Adipocyte (in vitro differentiated cells): ENCODE measurements at regions not wholly inside any gene's neighbourhood (a gene's known extent, or its start where the extent isn't known, plus 50 kb on each side); places are given as distances from the start of the nearest gene placed in this dataset.
"Not testable (repeated sequence)": the region's sequence is repeated elsewhere in the genome, so short reads cannot be mapped to it uniquely, and the experiment has no call there.

Experiments used
- DNase-seq: peaks from one replicate; pipeline ENCODE4 v3.0.0-alpha.2; 2015; ENCODE audit warnings: low read depth
- H3K27me3 ChIP-seq: replicated peaks from 2 replicates; pipeline ENCODE4 v1.7.0; 2013; ENCODE audit warnings: mild to moderate bottlenecking, low read length, moderate library complexity; ENCODE audit not compliant: control insufficient read depth, insufficient read depth
- H3K36me3 ChIP-seq: 2 replicates; pipeline ENCODE4 v1.7.0; 2013; ENCODE audit warnings: low read length, mild to moderate bottlenecking, moderate library complexity; ENCODE audit not compliant: control insufficient read depth, insufficient read depth, severe bottlenecking
- H3K4me1 ChIP-seq: 2 replicates; pipeline ENCODE4 v1.7.0; 2013; ENCODE audit warnings: mild to moderate bottlenecking, low read length, moderate library complexity; ENCODE audit not compliant: control insufficient read depth, insufficient read depth
- H3K4me3 ChIP-seq: 2 replicates; pipeline ENCODE4 v1.7.0; 2013; ENCODE audit warnings: mild to moderate bottlenecking, low read length, moderate library complexity
- H3K9ac ChIP-seq: 2 replicates; pipeline ENCODE4 v1.7.0; 2013; ENCODE audit warnings: mild to moderate bottlenecking, low read length, moderate library complexity
- H3K9me3 ChIP-seq: 2 replicates; pipeline ENCODE4 v1.7.0; 2013; ENCODE audit warnings: mild to moderate bottlenecking, low read length, moderate library complexity; ENCODE audit not compliant: control insufficient read depth

DNA sequence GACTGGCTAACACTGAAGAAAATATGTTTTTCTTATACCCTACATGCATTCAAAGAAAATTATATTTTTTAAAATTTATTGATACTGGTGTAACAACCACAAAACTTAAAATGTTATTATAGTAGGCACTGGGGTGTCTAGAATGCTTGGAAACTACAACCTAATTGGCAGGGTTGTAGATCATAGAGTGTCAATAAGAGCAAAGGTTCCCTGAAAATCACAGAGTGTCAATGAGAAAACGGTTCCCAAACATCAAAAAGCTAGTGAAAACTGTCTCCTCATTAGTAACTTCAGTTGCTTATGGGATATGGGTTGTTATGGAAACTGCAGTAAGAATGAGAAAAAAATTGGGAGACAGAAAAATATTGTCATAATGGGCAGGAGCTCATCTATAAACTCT is 214.4 kb upstream of the CCNG1 start:
- DNase-seq = no peak
- Histone ChIP-seq H3K36me3 (no peaks in the 10 kb centered on the region), H3K9ac (no peak overlapping the region)

GRCh38 chr5:163244445-163244987 is 192.9 kb upstream of the CCNG1 start:
- H3K36me3 ChIP-seq = no peaks in the 10 kb centered on the region
- H3K9me3 ChIP-seq = no peaks in the 10 kb centered on the region
- H3K4me1 ChIP-seq = no peaks in the 10 kb centered on the region
- no peak overlapping the region for H3K9ac ChIP-seq
- no peak for DNase-seq
- H3K27me3 ChIP-seq = no peaks in the 10 kb centered on the region
- no peak overlapping the region for H3K4me3 ChIP-seq

More for the DNA sequence above, 214.4 kb upstream of the CCNG1 start:
- no peak overlapping the region for H3K4me3 ChIP-seq
- H3K27me3 ChIP-seq = no peaks in the 10 kb centered on the region
- H3K4me1 ChIP-seq = no peaks in the 10 kb centered on the region
- H3K9me3 ChIP-seq = no peaks in the 10 kb centered on the region

DNA sequence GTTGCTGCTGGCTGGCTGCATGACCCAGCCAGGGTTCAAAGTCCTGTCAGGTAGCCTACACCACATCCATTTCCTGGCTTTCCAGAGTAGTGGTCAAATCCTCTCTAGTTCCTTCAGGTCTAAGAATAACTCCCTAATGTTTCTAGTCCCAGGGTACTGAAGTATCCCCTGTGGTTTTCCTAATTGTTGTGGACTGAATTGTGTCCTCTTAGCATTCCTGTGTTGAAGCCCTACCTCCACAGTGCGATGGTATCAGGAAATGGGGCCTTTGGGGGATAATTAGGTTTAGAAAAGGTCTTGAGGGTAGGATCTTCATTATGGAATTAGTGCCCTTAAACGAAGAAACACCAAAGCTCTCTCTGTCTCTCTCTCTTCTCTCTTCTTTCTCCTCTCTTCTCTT is 191.8 kb upstream of the CCNG1 start:
- no peak overlapping the region for H3K4me3 ChIP-seq
- H3K4me1 ChIP-seq = no peaks in the 10 kb centered on the region
- no peak for DNase-seq
- no peaks in the 10 kb centered on the region for H3K36me3 ChIP-seq
- no peaks in the 10 kb centered on the region for H3K9me3 ChIP-seq
- H3K27me3 ChIP-seq = no peaks in the 10 kb centered on the region
- no peak overlapping the region for H3K9ac ChIP-seq

DNA sequence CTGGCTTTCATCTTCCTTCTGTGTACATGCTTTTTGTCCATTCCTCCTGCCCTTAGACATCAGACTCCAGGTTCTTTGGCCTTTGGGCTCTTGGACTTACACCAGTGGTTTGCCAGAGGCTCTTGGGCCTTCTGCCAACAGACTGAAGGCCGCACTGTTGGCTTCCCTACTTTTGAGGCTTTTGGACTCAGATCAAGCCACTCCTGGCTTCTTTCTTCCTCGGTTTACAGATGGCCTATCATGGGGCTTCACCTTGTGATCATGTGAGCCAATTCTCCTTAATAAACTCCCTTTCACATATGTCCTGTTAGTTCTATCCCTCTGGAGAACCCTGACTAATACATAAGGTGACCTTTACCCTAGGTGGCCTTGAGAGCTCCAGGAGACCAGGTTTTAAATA is 189.1 kb upstream of the CCNG1 start:
- H3K4me1 ChIP-seq = no peaks in the 10 kb centered on the region
- H3K36me3 ChIP-seq = no peaks in the 10 kb centered on the region
- H3K4me3 ChIP-seq = no peak overlapping the region
- H3K9me3 ChIP-seq = no peaks in the 10 kb centered on the region
- H3K9ac ChIP-seq = no peak overlapping the region
- H3K27me3 ChIP-seq = no peaks in the 10 kb centered on the region
- no peak for DNase-seq

DNA sequence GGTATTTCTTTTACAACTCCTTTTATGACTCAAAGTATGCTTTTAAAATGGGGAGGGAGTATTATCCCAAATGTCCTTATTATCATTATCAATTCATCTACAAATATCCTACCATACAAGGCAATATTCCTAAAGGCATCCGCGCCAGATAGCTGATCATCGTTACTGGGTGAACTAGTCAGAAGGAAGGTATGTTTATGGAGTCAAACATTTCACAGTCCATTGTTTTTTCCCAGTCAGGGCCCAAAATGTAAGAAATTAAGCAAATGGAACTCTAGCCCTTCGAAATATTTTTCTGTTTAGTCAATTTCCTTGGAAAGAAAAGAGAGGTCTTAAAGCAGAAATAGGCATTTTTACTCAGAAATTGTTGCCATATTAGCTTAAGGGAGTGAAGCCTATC is 188.5 kb upstream of the CCNG1 start:
- Histone ChIP-seq H3K27me3 (no peaks in the 10 kb centered on the region), H3K4me1 (no peaks in the 10 kb centered on the region), H3K9ac (no peak overlapping the region), H3K36me3 (no peaks in the 10 kb centered on the region), H3K4me3 (no peak overlapping the region), H3K9me3 (no peaks in the 10 kb centered on the region)
- no peak for DNase-seq

- H3K9ac ChIP-seq = no peak overlapping the region
- H3K36me3 ChIP-seq = no peaks in the 10 kb centered on the region
- no peaks in the 10 kb centered on the region for H3K27me3 ChIP-seq
- no peaks in the 10 kb centered on the region for H3K4me1 ChIP-seq
- H3K4me3 ChIP-seq = no peak overlapping the region
- H3K9me3 ChIP-seq = no peaks in the 10 kb centered on the region
- no peak for DNase-seq
Observed at GRCh38 chr5:163252950-163253349, 184.4 kb upstream of the CCNG1 start.

GRCh38 chr5:163259495-163259894 is 177.9 kb upstream of the CCNG1 start:
- no peaks in the 10 kb centered on the region for H3K36me3 ChIP-seq
- H3K9me3 ChIP-seq = peaks cover 4% of the 10 kb centered on the region
- H3K27me3 ChIP-seq = no peaks in the 10 kb centered on the region
- no peak overlapping the region for H3K9ac ChIP-seq
- no peaks in the 10 kb centered on the region for H3K4me1 ChIP-seq
- DNase-seq = no peak
- H3K4me3 ChIP-seq = no peak overlapping the region

GRCh38 chr5:163260471-163260870 is 176.9 kb upstream of the CCNG1 start:
- DNase-seq = no peak
- no peak overlapping the region for H3K4me3 ChIP-seq

GRCh38 chr5:163260961-163261360 is 176.4 kb upstream of the CCNG1 start:
- Histone ChIP-seq H3K27me3 (no peaks in the 10 kb centered on the region), H3K9me3 (peaks cover 4% of the 10 kb centered on the region)
- DNase-seq = no peak

More at GRCh38 chr5:163260471-163260870, 176.9 kb upstream of the CCNG1 start:
- Histone ChIP-seq H3K36me3 (no peaks in the 10 kb centered on the region), H3K4me1 (no peaks in the 10 kb centered on the region), H3K9me3 (peaks cover 4% of the 10 kb centered on the region), H3K9ac (no peak overlapping the region), H3K27me3 (no peaks in the 10 kb centered on the region)

GRCh38 chr5:163261647-163262269 is 175.6 kb upstream of the CCNG1 start:
- Histone ChIP-seq H3K9me3 (peaks cover 4% of the 10 kb centered on the region), H3K36me3 (no peaks in the 10 kb centered on the region), H3K9ac (no peak overlapping the region), H3K27me3 (no peaks in the 10 kb centered on the region), H3K4me3 (no peak overlapping the region), H3K4me1 (no peaks in the 10 kb centered on the region)
- no peak for DNase-seq

More at GRCh38 chr5:163260961-163261360, 176.4 kb upstream of the CCNG1 start:
- H3K4me1 ChIP-seq = no peaks in the 10 kb centered on the region
- H3K36me3 ChIP-seq = no peaks in the 10 kb centered on the region
- no peak overlapping the region for H3K4me3 ChIP-seq
- no peak overlapping the region for H3K9ac ChIP-seq

- H3K4me1 ChIP-seq, H3K4me3 ChIP-seq, H3K36me3 ChIP-seq, DNase-seq, H3K9me3 ChIP-seq, H3K9ac ChIP-seq, H3K27me3 ChIP-seq: not testable (repeated sequence)
Observed at GRCh38 chr5:163266249-163266648, 171.1 kb upstream of the CCNG1 start.

- H3K4me3 ChIP-seq = no peak overlapping the region
- no peaks in the 10 kb centered on the region for H3K9me3 ChIP-seq
- no peaks in the 10 kb centered on the region for H3K27me3 ChIP-seq
- no peaks in the 10 kb centered on the region for H3K36me3 ChIP-seq
- DNase-seq = peak; percentile 1
- H3K4me1 ChIP-seq = no peaks in the 10 kb centered on the region
- no peak overlapping the region for H3K9ac ChIP-seq
Observed at GRCh38 chr5:163269624-163270023, 167.8 kb upstream of the CCNG1 start.
